ENCODE measurements at regions not wholly inside any gene's neighbourhood (a gene's known extent, or its start where the extent isn't known, plus 50 kb on each side); places are given as distances from the start of the nearest gene placed in this dataset.

DNA sequence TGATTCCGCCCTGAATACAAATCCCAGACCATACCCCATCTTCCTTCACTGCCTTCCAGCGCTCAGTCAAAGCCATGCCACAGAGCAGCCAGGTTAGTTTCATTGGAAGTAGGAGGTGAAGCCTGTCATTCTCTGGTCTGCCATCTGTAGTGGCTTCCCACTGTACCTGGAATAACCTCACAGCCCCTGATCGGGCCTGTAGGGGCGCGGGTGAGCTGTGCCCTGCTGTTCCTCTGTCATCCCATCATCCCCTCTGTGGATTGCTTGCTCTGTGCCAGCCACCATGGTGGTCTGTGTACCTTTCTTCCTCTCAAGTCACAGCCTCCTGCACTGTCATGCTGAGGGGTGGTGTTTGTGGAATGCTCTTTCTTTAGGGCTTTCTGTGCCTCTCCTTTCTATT is 155.1 kb downstream of the ZNF22 start:
- POLR2A ChIA-PET = interaction anchor here (0.7 kb wide), 1 partner anchor 92 kb away, joined by 3 read pairs; no protein-coding TSS in a partner anchor
- Histone ChIP-seq H2AFZ (ENCODE audit: low read depth, low read length) (peak overlapping the region; percentile 60), H3K36me3 (ENCODE audit: control insufficient read depth, insufficient read depth, low read length) (no peaks in the 10 kb centered on the region), H4K20me1 (replicated peaks; ENCODE audit: control insufficient read depth, insufficient read depth, low read length) (no peaks in the 10 kb centered on the region; the same call in 1 of the 2 replicates), H3K9me3 (replicated peaks; ENCODE audit: control insufficient read depth, insufficient read depth, low read depth, low read length) (no peaks in the 10 kb centered on the region), H3K4me3 (no peak overlapping the region), H3K79me2 (ENCODE audit: control insufficient read depth, insufficient read depth, low read length) (no peaks in the 10 kb centered on the region), H3K4me2 (ENCODE audit: insufficient read depth, low read length) (no peak overlapping the region), H3K9me1 (ENCODE audit: control insufficient read depth, insufficient read depth, low read length) (no peaks in the 10 kb centered on the region), H3K9ac (ENCODE audit: insufficient read depth in 1 of 2, low read depth in 2 of 2, low read length in 2 of 2) (no peak overlapping the region), H3K27me3 (ENCODE audit: control insufficient read depth in 2 of 2, insufficient read depth in 2 of 2, low read length in 2 of 2) (peaks cover 0 to 11% of the 10 kb centered on the region in 2 experiments; a peak in 2 of 5 replicates), H3K4me1 (replicated peaks in 1 of 2; ENCODE audit: control insufficient read depth in 2 of 2, insufficient read depth in 2 of 2, low read length in 2 of 2) (peaks cover 0 to 5% of the 10 kb centered on the region in 2 experiments; a peak in 2 of 5 replicates), H3K27ac (ENCODE audit: extremely low read depth, low read depth, low read length) (no peak overlapping the region)
- ATAC-seq = peak; percentile 94
- CTCF ChIA-PET (ENCODE audit: low intra/inter-chr PET ratio) = no interaction called here
- peak; percentile 42 for FAIRE-seq
- peak in 3 of 4 experiments; percentile 9 to 39 (median 35) for DNase-seq (ENCODE audit: extremely low read depth in 1 of 4, low spot score in 3 of 4)
- BruUV-seq (replicated peaks) = no TSS peak
- in situ Hi-C loops (cut with MboI) (no loop called here), intact Hi-C loops (cut with micrococcal nuclease) (no loop called here)
- 5% methylated on average over 5 of the region's 5 CpGs for WGBS (ENCODE audit: insufficient coverage, low coverage, missing lambda C conversion rate)
- no peak for TF ChIP-seq SMAD3 (CRISPR knock-in tag; conservative IDR thresholded peaks at IDR 0.05)
- no peak for TF ChIP-seq MAZ (CRISPR knock-in tag; conservative IDR thresholded peaks at IDR 0.05 in 1 of 2, IDR thresholded peaks at IDR 0.05 in 1 of 2)
- no peak for TF ChIP-seq SRF (CRISPR knock-in tag; IDR thresholded peaks at IDR 0.05)
- TF ChIP-seq, protein P1, sequence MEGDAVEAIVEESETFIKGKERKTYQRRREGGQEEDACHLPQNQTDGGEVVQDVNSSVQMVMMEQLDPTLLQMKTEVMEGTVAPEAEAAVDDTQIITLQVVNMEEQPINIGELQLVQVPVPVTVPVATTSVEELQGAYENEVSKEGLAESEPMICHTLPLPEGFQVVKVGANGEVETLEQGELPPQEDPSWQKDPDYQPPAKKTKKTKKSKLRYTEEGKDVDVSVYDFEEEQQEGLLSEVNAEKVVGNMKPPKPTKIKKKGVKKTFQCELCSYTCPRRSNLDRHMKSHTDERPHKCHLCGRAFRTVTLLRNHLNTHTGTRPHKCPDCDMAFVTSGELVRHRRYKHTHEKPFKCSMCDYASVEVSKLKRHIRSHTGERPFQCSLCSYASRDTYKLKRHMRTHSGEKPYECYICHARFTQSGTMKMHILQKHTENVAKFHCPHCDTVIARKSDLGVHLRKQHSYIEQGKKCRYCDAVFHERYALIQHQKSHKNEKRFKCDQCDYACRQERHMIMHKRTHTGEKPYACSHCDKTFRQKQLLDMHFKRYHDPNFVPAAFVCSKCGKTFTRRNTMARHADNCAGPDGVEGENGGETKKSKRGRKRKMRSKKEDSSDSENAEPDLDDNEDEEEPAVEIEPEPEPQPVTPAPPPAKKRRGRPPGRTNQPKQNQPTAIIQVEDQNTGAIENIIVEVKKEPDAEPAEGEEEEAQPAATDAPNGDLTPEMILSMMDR (IDR thresholded peaks at IDR 0.05 in 2 of 3, conservative IDR thresholded peaks at IDR 0.05 in 1 of 3; ENCODE audit: insufficient read depth in 2 of 3, low read depth in 1 of 3, low read length in 3 of 3) = peak; percentile 52 to 60 (median 55)
- no peak for TF ChIP-seq ZNF184 (CRISPR knock-in tag; IDR thresholded peaks at IDR 0.05)
- TF ChIP-seq, protein P2, sequence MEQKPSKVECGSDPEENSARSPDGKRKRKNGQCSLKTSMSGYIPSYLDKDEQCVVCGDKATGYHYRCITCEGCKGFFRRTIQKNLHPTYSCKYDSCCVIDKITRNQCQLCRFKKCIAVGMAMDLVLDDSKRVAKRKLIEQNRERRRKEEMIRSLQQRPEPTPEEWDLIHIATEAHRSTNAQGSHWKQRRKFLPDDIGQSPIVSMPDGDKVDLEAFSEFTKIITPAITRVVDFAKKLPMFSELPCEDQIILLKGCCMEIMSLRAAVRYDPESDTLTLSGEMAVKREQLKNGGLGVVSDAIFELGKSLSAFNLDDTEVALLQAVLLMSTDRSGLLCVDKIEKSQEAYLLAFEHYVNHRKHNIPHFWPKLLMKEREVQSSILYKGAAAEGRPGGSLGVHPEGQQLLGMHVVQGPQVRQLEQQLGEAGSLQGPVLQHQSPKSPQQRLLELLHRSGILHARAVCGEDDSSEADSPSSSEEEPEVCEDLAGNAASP (IDR thresholded peaks at IDR 0.05) = 0 out of 2 replicates have a peak, but pooled peaks have one; percentile 34
- TF ChIP-seq, protein P3, sequence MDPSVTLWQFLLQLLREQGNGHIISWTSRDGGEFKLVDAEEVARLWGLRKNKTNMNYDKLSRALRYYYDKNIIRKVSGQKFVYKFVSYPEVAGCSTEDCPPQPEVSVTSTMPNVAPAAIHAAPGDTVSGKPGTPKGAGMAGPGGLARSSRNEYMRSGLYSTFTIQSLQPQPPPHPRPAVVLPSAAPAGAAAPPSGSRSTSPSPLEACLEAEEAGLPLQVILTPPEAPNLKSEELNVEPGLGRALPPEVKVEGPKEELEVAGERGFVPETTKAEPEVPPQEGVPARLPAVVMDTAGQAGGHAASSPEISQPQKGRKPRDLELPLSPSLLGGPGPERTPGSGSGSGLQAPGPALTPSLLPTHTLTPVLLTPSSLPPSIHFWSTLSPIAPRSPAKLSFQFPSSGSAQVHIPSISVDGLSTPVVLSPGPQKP (CRISPR knock-in tag; IDR thresholded peaks at IDR 0.05) = no peak
- peak in 1 of 2 experiments; percentile 21; a peak in 1 of 4 replicates for TF ChIP-seq RAD21 (CRISPR knock-in tag; conservative IDR thresholded peaks at IDR 0.05 in 1 of 2, IDR thresholded peaks at IDR 0.05 in 1 of 2)
- TF ChIP-seq NFE2L1 (tag; IDR thresholded peaks at IDR 0.05; ENCODE audit: borderline replicate concordance, low read depth) = no peak
- TF ChIP-seq ZNF212 (CRISPR knock-in tag; IDR thresholded peaks at IDR 0.05) = no peak

All from K562 (cell line).